Mammary epithelial cell (primary cell): ENCODE measurements at regions not wholly inside any gene's neighbourhood (a gene's known extent, or its start where the extent isn't known, plus 50 kb on each side); places are given as distances from the start of the nearest gene placed in this dataset.

ENCODE experiments used
- CTCF ChIP-seq, 2 donors: IDR thresholded peaks in 1 of 2; conservative IDR thresholded peaks in 1 of 2; 2 replicates each; pipeline ENCODE4 v1.5.1; 2011 to 2012; ENCODE audit warnings: inconsistent platforms in 2 of 2, low read length in 2 of 2, mild to moderate bottlenecking in 2 of 2, control low read depth in 1 of 2, low read depth in 1 of 2; ENCODE audit not compliant: insufficient read depth in 1 of 2; ENCODE audit errors: extremely low read depth in 1 of 2
- EZH2 ChIP-seq: IDR thresholded peaks from 2 replicates; pipeline ENCODE4 v1.6.1; 2012; ENCODE audit warnings: low read length, inconsistent platforms, borderline replicate concordance

GRCh38 chr14:92224358-92224954 lies 98.5 kb upstream of the SLC24A4 start:
- TF ChIP-seq CTCF (conservative IDR thresholded peaks at IDR 0.05 in 1 of 2, IDR thresholded peaks at IDR 0.05 in 1 of 2; ENCODE audit: extremely low read depth in 1 of 2, insufficient read depth in 1 of 2, low read depth in 1 of 2, low read length in 2 of 2) (no peak), EZH2 (no peak)
